B cell (primary cell): ENCODE measurements at regions not wholly inside any gene's neighbourhood (a gene's known extent, or its start where the extent isn't known, plus 50 kb on each side); places are given as distances from the start of the nearest gene placed in this dataset.

Experiments used
- ATAC-seq: fragments of 200-7000 bp; cut with Tn5 transposase; one replicate; pipeline ENCODE4 v1.10.0; 2021; ENCODE audit warnings: low read depth, mild to moderate bottlenecking, moderate number of reproducible peaks, moderate library complexity
- CTCF ChIA-PET: fragments of 350-600 bp; sonication (Branson Sonifier 250); formaldehyde crosslinking; loops from one replicate; lab custom pipeline; 2021; ENCODE audit warnings: antibody characterized with exemption, inconsistent platforms; lab: Charles Lee
- POLR2A ChIA-PET: fragments of 350-600 bp; sonication (Branson Sonifier 250); formaldehyde crosslinking; loops from one replicate; lab custom pipeline; 2021; ENCODE audit warnings: antibody characterized with exemption; lab: Charles Lee
- DNase-seq: peaks from one replicate; pipeline ENCODE4 v3.0.0; 2013
- H2AFZ ChIP-seq: 2 replicates; pipeline ENCODE4 v1.6.1; 2012; ENCODE audit warnings: mild to moderate bottlenecking, low read depth, low read length; ENCODE audit not compliant: insufficient read depth, poor library complexity, severe bottlenecking
- H3K27ac ChIP-seq, 2 donors: 1 replicate in 1 of 2; 2 replicates in 1 of 2; pipeline ENCODE4 v1.5.1; 2012 to 2013; ENCODE audit warnings: low read length in 2 of 2, mild to moderate bottlenecking in 2 of 2, moderate library complexity in 1 of 2
- H3K27me3 ChIP-seq, 4 experiments: fragments of 200-600 bp in 1 of 4; sonication (generic) in 1 of 4; replicated peaks in 1 of 4; 1 replicate in 2 of 4; 2 replicates in 2 of 4; pipeline versions ENCODE4 v1.6.1 to v1.7.0; 2013 to 2016; ENCODE audit warnings: low read length in 3 of 4, mild to moderate bottlenecking in 2 of 4, mixed read lengths in 1 of 4, moderate library complexity in 1 of 4; ENCODE audit not compliant: insufficient read depth in 4 of 4, control insufficient read depth in 3 of 4; ENCODE audit errors: control extremely low read depth in 1 of 4
- H3K36me3 ChIP-seq, 2 experiments: replicated peaks in 1 of 2; 1 replicate in 1 of 2; 2 replicates in 1 of 2; pipeline versions ENCODE4 v1.6.1 to v1.7.1; 2013; ENCODE audit warnings: low read length in 1 of 2; ENCODE audit not compliant: insufficient read depth in 2 of 2, control insufficient read depth in 1 of 2; ENCODE audit errors: control extremely low read depth in 1 of 2, extremely low read depth in 1 of 2
- H3K4me1 ChIP-seq, 2 donors: fragments of 200-600 bp in 1 of 2; sonication (generic) in 1 of 2; 1 replicate in 1 of 2; 2 replicates in 1 of 2; pipeline versions ENCODE4 v1.5.1 to v1.6.1; 2013 to 2017; ENCODE audit warnings: low read length in 2 of 2; ENCODE audit not compliant: control insufficient read depth in 2 of 2, insufficient read depth in 2 of 2
- H3K4me2 ChIP-seq: replicated peaks from 2 replicates; pipeline ENCODE3; 2012; ENCODE audit warnings: mild to moderate bottlenecking, low read depth, low read length; ENCODE audit not compliant: poor library complexity, severe bottlenecking
- H3K4me3 ChIP-seq, 5 experiments: fragments of 200-600 bp in 1 of 5; sonication (generic) in 1 of 5; 1 replicate in 3 of 5; 2 replicates in 2 of 5; pipeline versions ENCODE4 v1.5.1 to v1.7.0; 2011 to 2016; ENCODE audit warnings: low read length in 4 of 5, mild to moderate bottlenecking in 4 of 5, low read depth in 2 of 5, control low read depth in 1 of 5, moderate library complexity in 1 of 5; ENCODE audit not compliant: insufficient read depth in 1 of 5; ENCODE audit errors: control extremely low read depth in 1 of 5, extremely low read depth in 1 of 5
- H3K79me2 ChIP-seq: fragments of 200-600 bp; sonication (generic); one replicate; pipeline ENCODE4 v1.6.0; 2016; ENCODE audit warnings: low read length; ENCODE audit not compliant: control insufficient read depth, insufficient read depth
- H3K9ac ChIP-seq: fragments of 200-600 bp; sonication (generic); 2 replicates; pipeline ENCODE4 v1.6.1; 2017; ENCODE audit warnings: mild to moderate bottlenecking, low read length, moderate library complexity
- H3K9me3 ChIP-seq, 3 donors: one replicate each; pipeline versions ENCODE4 v1.6.1 to v1.7.1; 2013; ENCODE audit warnings: low read length in 2 of 3; ENCODE audit not compliant: control insufficient read depth in 2 of 3, insufficient read depth in 1 of 3; ENCODE audit errors: control extremely low read depth in 1 of 3
- H4K20me1 ChIP-seq: 2 replicates; pipeline ENCODE4 v1.6.0; 2012; ENCODE audit warnings: mild to moderate bottlenecking, low read length; ENCODE audit not compliant: insufficient read depth, control insufficient read depth, poor library complexity, severe bottlenecking
- H3K27ac Mint-ChIP-seq: one replicate; pipeline ENCODE4 v1.8.0; 2021; ENCODE audit warnings: mixed read lengths
- H3K27me3 Mint-ChIP-seq: one replicate; pipeline ENCODE4 v1.8.0; 2021; ENCODE audit warnings: mixed read lengths
- H3K4me1 Mint-ChIP-seq: one replicate; pipeline ENCODE4 v1.8.0; 2021; ENCODE audit warnings: mixed read lengths
- H3K4me3 Mint-ChIP-seq: one replicate; pipeline ENCODE4 v1.8.0; 2021; ENCODE audit warnings: mixed read lengths
- H3K9me3 Mint-ChIP-seq: one replicate; pipeline ENCODE4 v1.8.0; 2022; ENCODE audit warnings: mixed read lengths; ENCODE audit not compliant: insufficient read depth
- EZH2 ChIP-seq: IDR thresholded peaks from 2 replicates; pipeline ENCODE4 v1.6.1; 2012; ENCODE audit warnings: borderline replicate concordance, low read depth, mild to moderate bottlenecking, moderate library complexity, low read length; ENCODE audit not compliant: insufficient read depth, poor library complexity, severe bottlenecking
- WGBS: methylation state at CpG from one replicate; pipeline ENCODE4 v1.1.5; 2013; ENCODE audit warnings: missing lambda C conversion rate; ENCODE audit not compliant: insufficient coverage; 5-methylcytosine and 5-hydroxymethylcytosine counted together
- intact Hi-C: fragments of 100-400 bp; cut with micrococcal nuclease; formaldehyde crosslinking; loops from one replicate; pipeline ENCODE4 v1.10.0; 2022
- TF ChIP-seq, protein P1 (sequence below): fragments of 200-600 bp; IDR thresholded peaks from one replicate; pipeline ENCODE4 v1.8.0; 2022; ENCODE audit warnings: antibody characterized with exemption, mild to moderate bottlenecking

DNA sequence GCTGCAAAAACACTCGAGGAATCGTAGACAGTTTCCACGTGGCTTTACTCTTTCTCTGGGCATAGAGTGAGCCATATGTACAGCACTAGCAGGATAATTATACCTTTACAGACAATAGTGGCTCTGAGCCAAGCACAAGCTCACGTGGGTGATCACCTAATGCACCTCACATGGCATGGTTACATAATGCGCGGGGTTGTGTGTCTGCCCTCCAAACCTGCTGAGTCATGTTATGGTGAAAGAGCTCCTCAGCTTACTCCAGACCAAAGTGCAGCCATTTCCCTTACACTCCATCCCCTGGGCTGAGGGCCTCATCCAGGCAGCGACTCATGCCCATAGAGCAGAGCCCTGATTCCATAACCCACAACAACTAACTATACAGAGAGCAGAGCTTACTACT, 1458.4 kb upstream of the CADM2 start:
- H4K20me1 ChIP-seq: no peaks in the 10 kb centered on the region
- no peaks in the 10 kb centered on the region for H3K79me2 ChIP-seq

DNA sequence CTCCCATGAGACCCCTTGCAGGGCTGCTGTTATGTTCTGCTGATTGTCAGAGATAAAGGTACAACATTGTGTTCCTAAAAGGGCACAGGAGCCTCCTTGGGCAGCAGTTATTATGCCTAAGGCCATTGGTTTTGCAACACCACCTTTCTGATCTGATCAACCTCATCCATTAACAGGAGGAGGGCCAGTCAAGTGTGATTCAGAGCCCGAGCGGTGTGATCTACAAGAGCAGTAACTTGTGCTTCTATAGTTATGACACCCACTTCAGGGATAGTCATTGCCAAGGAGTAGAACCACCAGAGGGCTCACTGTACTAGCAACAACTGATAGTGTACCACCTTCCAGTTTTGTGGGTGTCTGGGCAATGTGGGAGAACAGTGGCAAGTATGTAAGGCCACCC, 1457.9 kb upstream of the CADM2 start:
- Histone ChIP-seq H3K27me3 (no peaks in the 10 kb centered on the region), H3K4me2 (no peak overlapping the region), H3K36me3 (no peaks in the 10 kb centered on the region), H3K9ac (no peak overlapping the region), H2AFZ (no peak overlapping the region), H3K9me3 (peaks cover 0 to 18% (median 0%) of the 10 kb centered on the region in 3 donors), H3K79me2 (no peaks in the 10 kb centered on the region), H3K4me1 (no peaks in the 10 kb centered on the region), H3K4me3 (no peak overlapping the region), H4K20me1 (no peaks in the 10 kb centered on the region), H3K27ac (no peak overlapping the region)
- no peak overlapping the region for H3K4me3 Mint-ChIP-seq
- no peak for ATAC-seq
- ChIA-PET POLR2A (no interaction called here), CTCF (no interaction called here)
- no peak overlapping the region for H3K27ac Mint-ChIP-seq
- TF ChIP-seq, protein P1, sequence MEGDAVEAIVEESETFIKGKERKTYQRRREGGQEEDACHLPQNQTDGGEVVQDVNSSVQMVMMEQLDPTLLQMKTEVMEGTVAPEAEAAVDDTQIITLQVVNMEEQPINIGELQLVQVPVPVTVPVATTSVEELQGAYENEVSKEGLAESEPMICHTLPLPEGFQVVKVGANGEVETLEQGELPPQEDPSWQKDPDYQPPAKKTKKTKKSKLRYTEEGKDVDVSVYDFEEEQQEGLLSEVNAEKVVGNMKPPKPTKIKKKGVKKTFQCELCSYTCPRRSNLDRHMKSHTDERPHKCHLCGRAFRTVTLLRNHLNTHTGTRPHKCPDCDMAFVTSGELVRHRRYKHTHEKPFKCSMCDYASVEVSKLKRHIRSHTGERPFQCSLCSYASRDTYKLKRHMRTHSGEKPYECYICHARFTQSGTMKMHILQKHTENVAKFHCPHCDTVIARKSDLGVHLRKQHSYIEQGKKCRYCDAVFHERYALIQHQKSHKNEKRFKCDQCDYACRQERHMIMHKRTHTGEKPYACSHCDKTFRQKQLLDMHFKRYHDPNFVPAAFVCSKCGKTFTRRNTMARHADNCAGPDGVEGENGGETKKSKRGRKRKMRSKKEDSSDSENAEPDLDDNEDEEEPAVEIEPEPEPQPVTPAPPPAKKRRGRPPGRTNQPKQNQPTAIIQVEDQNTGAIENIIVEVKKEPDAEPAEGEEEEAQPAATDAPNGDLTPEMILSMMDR: no peak
- TF ChIP-seq EZH2: no peak
- H3K27me3 Mint-ChIP-seq: no peaks in the 10 kb centered on the region
- no CpG with 5 or more reads among the region's 2 CpGs for WGBS
- peaks cover 8% of the 10 kb centered on the region for H3K9me3 Mint-ChIP-seq
- intact Hi-C loops: no loop called here
- no peak for DNase-seq
- no peaks in the 10 kb centered on the region for H3K4me1 Mint-ChIP-seq

More for the DNA sequence above, 1458.4 kb upstream of the CADM2 start:
- Mint-ChIP-seq H3K4me3 (no peak overlapping the region), H3K9me3 (peaks cover 6% of the 10 kb centered on the region), H3K27ac (no peak overlapping the region), H3K27me3 (no peaks in the 10 kb centered on the region), H3K4me1 (no peaks in the 10 kb centered on the region)
- no peaks in the 10 kb centered on the region for H3K4me1 ChIP-seq
- ChIA-PET POLR2A (no interaction called here), CTCF (no interaction called here)
- no peak overlapping the region for H2AFZ ChIP-seq
- peaks cover 0 to 18% (median 0%) of the 10 kb centered on the region in 3 donors for H3K9me3 ChIP-seq
- H3K27ac ChIP-seq: no peak overlapping the region
- no peak for TF ChIP-seq EZH2
- TF ChIP-seq, protein P1: no peak
- H3K36me3 ChIP-seq: no peaks in the 10 kb centered on the region
- no peak overlapping the region for H3K4me2 ChIP-seq
- DNase-seq: no peak
- intact Hi-C loops: no loop called here
- no peak overlapping the region for H3K4me3 ChIP-seq
- WGBS: 93% methylated on average over 4 of the region's 7 CpGs
- no peak overlapping the region for H3K9ac ChIP-seq
- H3K27me3 ChIP-seq: no peaks in the 10 kb centered on the region
- ATAC-seq: no peak
